ENCODE measurements at regions not wholly inside any gene's neighbourhood (a gene's known extent, or its start where the extent isn't known, plus 50 kb on each side); places are given as distances from the start of the nearest gene placed in this dataset.

DNA sequence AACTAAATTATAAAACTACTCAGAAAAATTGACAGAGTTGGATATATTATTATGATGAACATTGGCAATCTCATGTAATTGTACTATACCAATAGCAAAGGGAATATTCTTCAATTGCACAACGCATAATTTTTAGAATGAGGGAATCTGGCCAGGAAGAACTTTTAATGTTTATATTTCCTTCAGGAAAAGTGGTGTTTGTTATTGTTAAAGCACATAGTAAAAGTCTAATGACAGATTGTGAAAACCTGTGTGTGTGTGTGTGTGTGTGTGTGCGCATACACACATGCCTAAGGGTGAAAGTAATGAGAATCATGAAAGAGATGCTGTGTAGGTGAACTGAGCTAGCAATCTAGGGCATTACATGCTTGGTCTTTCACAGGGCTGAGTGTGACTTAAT, 877.7 kb downstream of the SLC6A15 start:
- H3K36me3 ChIP-seq (ENCODE audit: control insufficient read depth in 2 of 4, insufficient read depth in 4 of 4, low read length in 3 of 4), result no peaks in the 10 kb centered on the region
- TF ChIP-seq CREB1 (IDR thresholded peaks at IDR 0.05) (no peak), GABPA (IDR thresholded peaks at IDR 0.05; ENCODE audit: borderline replicate concordance, insufficient read depth, low read length) (no peak), TAF7 (optimal IDR thresholded peaks at IDR 0.05; ENCODE audit: borderline replicate concordance, low read depth, low read length) (no peak), RNF2 (IDR thresholded peaks at IDR 0.05; ENCODE audit: borderline replicate concordance, low read depth, low read length, missing control alignments, poor library complexity, severe bottlenecking) (no peak), RAD21 (IDR thresholded peaks at IDR 0.05 in 1 of 2, conservative IDR thresholded peaks at IDR 0.05 in 1 of 2; ENCODE audit: low read depth in 2 of 2, low read length in 2 of 2) (no peak), TBP (IDR thresholded peaks at IDR 0.05; ENCODE audit: low read depth, low read length) (no peak), SP1 (IDR thresholded peaks at IDR 0.05; ENCODE audit: low read depth, low read length) (no peak), EP300 (IDR thresholded peaks at IDR 0.05; ENCODE audit: borderline replicate concordance in 1 of 2, low read depth in 2 of 2, low read length in 2 of 2) (no peak), SP4 (IDR thresholded peaks at IDR 0.05; ENCODE audit: low read length) (no peak)
- TF ChIP-seq, protein P1, sequence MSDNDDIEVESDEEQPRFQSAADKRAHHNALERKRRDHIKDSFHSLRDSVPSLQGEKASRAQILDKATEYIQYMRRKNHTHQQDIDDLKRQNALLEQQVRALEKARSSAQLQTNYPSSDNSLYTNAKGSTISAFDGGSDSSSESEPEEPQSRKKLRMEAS (IDR thresholded peaks at IDR 0.05), result no peak
- FAIRE-seq (no peak), DNase-seq (ENCODE audit: low read depth in 1 of 2, low spot score in 2 of 2) (no peak)
- no peaks in the 10 kb centered on the region for H3K9me3 ChIP-seq (ENCODE audit: insufficient read depth in 2 of 2, low read depth in 1 of 2, low read length in 1 of 2)
- H2BK20ac ChIP-seq (ENCODE audit: low read length), result no peak overlapping the region
- H3K23me2 ChIP-seq (ENCODE audit: low read depth, low read length), result no peaks in the 10 kb centered on the region
- H2BK5ac ChIP-seq (ENCODE audit: low read depth, low read length), result no peak overlapping the region
- no peaks in the 10 kb centered on the region for H3K79me1 ChIP-seq (ENCODE audit: low read depth, low read length)
- H4K5ac ChIP-seq (ENCODE audit: insufficient read length, low read depth, low read length), result no peak overlapping the region
- no peaks in the 10 kb centered on the region for H4K20me1 ChIP-seq (replicated peaks in 1 of 2; ENCODE audit: control insufficient read depth in 1 of 2, insufficient read depth in 2 of 2, low read length in 2 of 2)
- 48% methylated on average over 2 of the region's 2 CpGs; no CpG with 5 or more reads in 1 of the 2 experiments for WGBS, 2 experiments (ENCODE audit: extremely low coverage in 1 of 2, insufficient coverage in 1 of 2, insufficient read length in 1 of 2, insufficient replicate concordance in 2 of 2, low coverage in 1 of 2, low lambda C conversion rate in 2 of 2, missing lambda C conversion rate in 1 of 2)
- no peak overlapping the region for H2AFZ ChIP-seq (ENCODE audit: low read length)
- POLR2A ChIA-PET (ENCODE audit: partially characterized antibody), result no interaction called here
- no peak overlapping the region for H2BK120ac ChIP-seq (replicated peaks; ENCODE audit: low read depth, low read length)
- H2AK5ac ChIP-seq (ENCODE audit: low read depth, low read length), result no peak overlapping the region
- no peak overlapping the region for H3K4ac ChIP-seq (replicated peaks; ENCODE audit: insufficient read length, low read depth, low read length)
- H3K4me2 ChIP-seq (ENCODE audit: insufficient read depth in 1 of 2, low read depth in 2 of 2, low read length in 2 of 2), result no peak overlapping the region
- H2BK12ac ChIP-seq (ENCODE audit: low read depth, low read length), result no peak overlapping the region
- no peak overlapping the region for H3K4me3 ChIP-seq (ENCODE audit: extremely low read depth in 1 of 4, insufficient read depth in 2 of 4, low read depth in 3 of 4, low read length in 4 of 4)
- H3K56ac ChIP-seq (replicated peaks; ENCODE audit: insufficient read length, low read depth, low read length), result no peak overlapping the region
- H3K4me1 ChIP-seq (replicated peaks in 1 of 4; ENCODE audit: control insufficient read depth in 3 of 4, insufficient read depth in 4 of 4, low read length in 3 of 4), result no peaks in the 10 kb centered on the region
- no peak overlapping the region for H2BK15ac ChIP-seq (ENCODE audit: low read length)
- H3K14ac ChIP-seq (ENCODE audit: insufficient read length), result no peak overlapping the region
- no peak overlapping the region for H3K9ac ChIP-seq (replicated peaks in 1 of 4; ENCODE audit: extremely low read depth in 1 of 4, low read depth in 3 of 4, low read length in 3 of 4)
- H3K27me3 ChIP-seq (replicated peaks in 1 of 4; ENCODE audit: control insufficient read depth in 3 of 4, extremely low read depth in 1 of 4, insufficient read depth in 3 of 4, low read length in 3 of 4), result no peaks in the 10 kb centered on the region
- H3K27ac ChIP-seq (ENCODE audit: low read depth, low read length), result no peak overlapping the region
- no peak overlapping the region for H3K23ac ChIP-seq (ENCODE audit: insufficient read length)
- no peak overlapping the region for H4K8ac ChIP-seq (ENCODE audit: extremely low read depth, insufficient read depth, low read length)
- H3K79me2 ChIP-seq (ENCODE audit: control insufficient read depth in 1 of 2, insufficient read depth in 2 of 2, low read length in 2 of 2), result no peaks in the 10 kb centered on the region
- H3K18ac ChIP-seq (ENCODE audit: extremely low read depth, low read length), result no peak overlapping the region
- no peak overlapping the region for H4K91ac ChIP-seq (replicated peaks; ENCODE audit: insufficient read length, low read length)
- CTCF ChIA-PET (ENCODE audit: partially characterized antibody), result no interaction called here

Data from H1 (cell line).